ENCODE measurements at regions not wholly inside any gene's neighbourhood (a gene's known extent, or its start where the extent isn't known, plus 50 kb on each side); places are given as distances from the start of the nearest gene placed in this dataset.

GRCh38 chr1:116232989-116233514, 121.9 kb downstream of the MAB21L3 start:
- no peak for DNase-seq

GRCh38 chr1:116234429-116234828, 123.2 kb downstream of the MAB21L3 start:
- DNase-seq, result no peak

DNA sequence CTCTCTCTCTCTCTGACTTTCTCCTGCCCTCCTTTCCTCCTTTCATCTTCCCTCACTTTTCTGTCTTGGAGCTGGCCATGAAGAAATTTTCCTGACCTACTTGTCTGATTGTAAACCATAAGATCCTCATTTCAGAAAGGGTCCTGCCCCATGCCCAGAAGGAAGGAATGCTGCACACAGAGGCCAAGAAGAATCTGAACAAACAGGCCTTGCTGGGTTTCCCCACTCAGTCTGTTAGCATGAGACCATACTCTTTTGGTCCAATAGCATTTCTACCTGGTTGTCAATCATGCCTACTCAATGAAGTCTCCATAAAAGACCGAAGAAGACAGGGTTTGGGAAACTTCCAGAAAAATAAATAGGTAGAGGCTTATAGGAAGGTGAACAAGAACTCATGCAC, 128.7 kb downstream of the MAB21L3 start:
- no peak for DNase-seq

- DNase-seq, result peak; percentile 9
Observed at GRCh38 chr1:116242741-116243140, 130.3 kb upstream of the ATP1A1 start.

- DNase-seq, result no peak
Observed at GRCh38 chr1:116243333-116244054, 129.6 kb upstream of the ATP1A1 start.

- no peak for DNase-seq
Observed at GRCh38 chr1:116246174-116246573, 126.9 kb upstream of the ATP1A1 start.

DNA sequence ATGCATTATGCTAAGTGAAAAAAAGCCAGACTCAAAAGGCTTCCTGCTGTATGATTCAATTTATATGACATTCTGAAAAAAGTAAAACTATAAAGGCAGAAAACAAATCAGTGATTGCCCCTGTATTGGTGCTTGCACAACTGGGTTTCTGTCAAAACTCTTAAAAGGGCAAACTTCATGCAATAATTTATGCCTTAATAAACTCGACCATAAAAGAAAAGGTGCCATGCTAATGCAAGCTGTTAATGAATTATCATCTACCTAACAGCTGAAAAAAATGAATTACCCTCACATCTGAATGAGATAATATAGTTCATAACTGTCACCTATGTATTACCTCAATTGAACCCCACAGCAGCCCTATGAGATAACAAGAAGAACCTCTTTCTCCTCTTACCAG, 120.8 kb upstream of the ATP1A1 start:
- no peak for DNase-seq

DNA sequence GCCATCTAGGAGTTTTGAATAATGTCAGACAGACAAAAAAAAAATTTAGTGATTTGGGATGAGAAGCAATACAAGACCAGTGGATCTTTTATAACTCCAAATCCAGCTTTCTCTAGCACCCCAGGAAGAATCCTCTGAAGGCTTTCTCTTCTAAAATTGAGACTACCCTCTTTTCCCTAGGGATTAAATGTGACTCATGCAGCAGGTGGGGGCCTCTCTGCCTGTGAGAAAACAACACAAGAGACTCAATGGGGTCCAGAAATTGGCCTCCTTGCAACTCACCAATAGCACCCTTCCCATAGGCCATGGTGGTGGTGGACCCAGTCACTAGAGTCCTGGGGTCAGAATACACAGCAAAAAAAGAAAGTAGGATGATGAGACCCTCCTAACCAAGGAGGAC, 120.3 kb upstream of the ATP1A1 start:
- DNase-seq, result no peak

DNA sequence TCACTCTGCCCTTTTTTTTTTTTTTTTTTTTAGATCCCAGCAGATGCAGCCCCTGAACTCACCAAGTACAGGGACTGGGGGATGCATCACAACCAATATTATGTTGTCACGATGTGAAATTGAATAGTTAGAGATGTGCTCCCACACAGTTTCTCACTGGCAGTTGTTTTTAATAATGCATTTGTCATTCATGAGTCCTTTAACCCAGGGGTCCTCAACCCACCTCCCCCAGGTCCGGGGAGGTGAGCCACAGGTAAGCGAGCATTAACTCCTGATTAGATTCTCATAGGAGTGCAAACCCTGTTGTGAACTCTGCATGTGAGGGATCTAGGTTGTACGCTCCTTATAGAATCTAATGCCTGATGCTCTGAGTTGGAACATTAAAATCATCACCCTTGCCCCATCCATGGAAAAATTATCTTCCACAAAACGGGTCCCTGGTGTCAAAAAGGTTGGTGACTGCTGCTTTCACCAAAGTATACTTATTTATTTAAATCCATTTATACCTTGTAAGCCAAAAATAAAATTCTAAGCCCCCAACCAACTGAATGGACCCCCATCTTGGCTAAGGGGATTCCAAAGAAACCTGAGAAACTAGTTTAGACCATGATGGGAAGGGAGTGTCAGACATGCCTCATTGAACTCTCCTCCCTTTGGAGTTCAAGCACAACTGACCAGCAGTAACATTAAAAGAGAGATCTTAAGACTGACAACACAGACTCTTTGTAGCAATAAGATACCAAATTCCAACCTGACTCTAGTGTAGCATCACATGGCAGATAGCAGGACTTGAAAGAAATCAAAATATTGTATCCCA, 119.3 kb upstream of the ATP1A1 start:
- no peak for DNase-seq

DNA sequence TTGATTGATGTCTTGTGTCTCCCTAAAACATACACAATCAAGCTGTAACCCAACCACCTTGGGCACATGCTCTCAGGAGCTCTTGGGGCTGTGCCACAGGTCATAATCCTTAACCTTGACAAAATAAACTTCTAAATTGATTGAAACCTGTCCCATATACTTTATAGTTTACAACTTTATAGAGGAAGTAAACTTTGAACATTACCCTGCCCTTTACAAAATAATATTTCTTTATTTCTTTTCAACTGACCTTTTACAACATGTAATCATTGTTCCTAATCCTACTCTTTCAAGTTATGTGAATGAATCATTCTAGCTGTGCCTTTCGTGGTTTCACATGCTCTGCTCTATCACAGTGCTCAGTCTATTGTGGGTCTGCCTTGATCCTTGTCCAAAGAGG, 118.3 kb upstream of the ATP1A1 start:
- no peak for DNase-seq

- no peak for DNase-seq
Observed at GRCh38 chr1:116255486-116256285, 117.4 kb upstream of the ATP1A1 start.

- DNase-seq, result no peak
Observed at GRCh38 chr1:116256286-116256649, 116.8 kb upstream of the ATP1A1 start.

DNA sequence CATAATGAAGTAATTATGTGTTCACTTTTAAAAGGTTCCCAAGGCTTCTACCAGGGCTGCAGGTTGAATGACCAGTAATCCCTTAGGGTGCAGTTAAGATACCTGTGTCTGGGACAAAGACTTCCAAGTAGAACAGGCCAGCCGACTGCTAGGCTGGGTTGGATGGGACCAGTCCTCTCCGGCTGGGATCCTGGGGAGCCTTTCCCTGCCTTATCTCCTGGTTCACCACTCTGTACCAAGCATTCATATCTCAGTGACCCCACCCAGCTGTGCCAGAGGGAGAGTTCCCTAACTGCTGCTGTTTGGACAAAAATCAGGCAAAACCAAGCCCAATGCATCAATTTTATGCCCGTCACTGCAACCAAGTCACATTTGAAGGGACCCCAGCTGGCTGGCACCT, 116.2 kb upstream of the ATP1A1 start:
- no peak for DNase-seq

DNA sequence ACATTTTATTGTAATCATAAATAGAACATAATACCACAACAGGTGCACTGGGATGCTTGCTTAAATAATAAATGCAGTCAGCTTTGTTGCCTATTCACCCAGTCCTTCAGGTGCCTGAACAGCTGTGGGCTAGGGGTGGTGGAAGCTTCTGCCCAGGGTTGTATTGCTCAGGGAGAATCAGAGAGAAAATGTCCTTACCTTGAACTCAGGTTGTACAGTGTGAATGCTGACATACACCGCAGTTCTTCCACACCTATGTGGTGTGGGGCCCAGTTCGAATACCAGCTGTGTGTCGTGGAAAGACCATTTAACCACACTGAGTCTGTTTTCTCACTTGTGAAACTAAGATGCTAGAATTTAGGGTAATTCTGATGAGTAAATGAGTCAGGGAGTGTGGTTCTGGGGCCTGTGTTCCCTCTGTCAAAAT, 115.7 kb upstream of the ATP1A1 start:
- no peak for DNase-seq

- no peak for DNase-seq
Observed at GRCh38 chr1:116257836-116258235, 115.2 kb upstream of the ATP1A1 start.

- DNase-seq, result no peak
Observed at GRCh38 chr1:116258668-116259419, 114.2 kb upstream of the ATP1A1 start.

DNA sequence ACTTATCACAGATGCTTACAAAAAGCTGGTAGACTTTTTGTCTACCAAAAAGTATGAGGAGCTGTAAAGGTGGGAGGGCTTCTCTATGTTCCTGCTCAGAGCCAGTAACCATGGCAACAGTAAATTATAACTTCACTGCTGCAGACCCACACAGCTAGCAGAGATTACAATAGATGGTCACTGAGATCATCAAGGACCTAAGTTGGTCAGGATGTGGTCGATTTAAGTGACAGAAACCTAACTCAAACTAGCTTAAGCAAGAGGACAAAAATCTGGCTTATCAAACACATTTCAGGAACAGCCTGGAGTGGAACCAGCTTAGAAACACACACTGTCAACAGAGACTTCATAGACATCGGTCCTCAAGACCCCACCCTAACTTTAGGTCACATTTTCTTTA, 113.4 kb upstream of the ATP1A1 start:
- no peak for DNase-seq

GRCh38 chr1:116260115-116260514, 112.9 kb upstream of the ATP1A1 start:
- no peak for DNase-seq

DNA sequence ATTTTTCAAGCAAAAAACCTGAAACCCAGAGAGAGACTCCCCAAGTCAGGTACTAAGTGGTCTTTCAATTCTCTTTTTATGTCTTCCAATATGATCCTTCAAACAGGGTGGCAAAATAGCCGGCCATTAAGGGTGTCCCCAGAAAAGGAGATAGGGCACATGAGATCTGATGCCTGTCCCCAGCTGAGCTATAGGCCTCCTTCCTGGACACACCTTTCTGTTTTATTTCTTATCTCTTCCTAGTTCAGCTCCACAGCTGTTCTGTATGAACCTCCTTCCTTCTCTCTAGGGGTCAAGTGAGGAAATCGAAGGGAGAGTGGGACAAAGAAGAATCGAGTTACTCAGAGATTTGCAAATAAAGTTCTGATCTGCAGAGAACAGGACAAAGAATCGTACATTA, 112.4 kb upstream of the ATP1A1 start:
- DNase-seq, result no peak

- DNase-seq, result no peak
Observed at GRCh38 chr1:116261227-116261626, 111.8 kb upstream of the ATP1A1 start.

- no peak for DNase-seq
Observed at GRCh38 chr1:116262207-116262994, 110.6 kb upstream of the ATP1A1 start.

GRCh38 chr1:116262995-116263385, 110.1 kb upstream of the ATP1A1 start:
- DNase-seq, result no peak

Measured in hematopoietic multipotent progenitor cell treated with erythropoietin and hydrocortisone succinate and interleukin-3 and kit ligand, for 8 days (in vitro differentiated cells).